Urinary bladder (tissue), 3 donors: ENCODE measurements at regions not wholly inside any gene's neighbourhood (a gene's known extent, or its start where the extent isn't known, plus 50 kb on each side); places are given as distances from the start of the nearest gene placed in this dataset.
"Not testable (repeated sequence)": the region's sequence is repeated elsewhere in the genome, so short reads cannot be mapped to it uniquely, and the experiment has no call there.

Source experiments
- DNase-seq: peaks from one replicate; pipeline ENCODE4 v3.0.0-alpha.2; 2015; ENCODE audit errors: extremely low spot score
- H3K27ac ChIP-seq: one replicate; pipeline ENCODE4 v1.5.1; 2013; ENCODE audit warnings: low read depth, mild to moderate bottlenecking, moderate library complexity
- H3K36me3 ChIP-seq: one replicate; pipeline ENCODE4 v1.6.1; 2013; ENCODE audit warnings: mild to moderate bottlenecking, moderate library complexity; ENCODE audit not compliant: insufficient read depth
- H3K4me1 ChIP-seq: one replicate; pipeline ENCODE4 v1.6.1; 2013; ENCODE audit warnings: mild to moderate bottlenecking, moderate library complexity; ENCODE audit not compliant: insufficient read depth
- H3K4me3 ChIP-seq: one replicate; pipeline ENCODE4 v1.5.1; 2013; ENCODE audit warnings: low read depth, low read length
- WGBS: extraction: QIAGEN DNeasy Blood & Tissue Kit; methylation state at CpG from one replicate; pipeline ENCODE4 v1.1.7; 2013; 5-methylcytosine and 5-hydroxymethylcytosine counted together
- donor health status: healthy with polysubstance abuse.
- donor health status: healthy.

DNA sequence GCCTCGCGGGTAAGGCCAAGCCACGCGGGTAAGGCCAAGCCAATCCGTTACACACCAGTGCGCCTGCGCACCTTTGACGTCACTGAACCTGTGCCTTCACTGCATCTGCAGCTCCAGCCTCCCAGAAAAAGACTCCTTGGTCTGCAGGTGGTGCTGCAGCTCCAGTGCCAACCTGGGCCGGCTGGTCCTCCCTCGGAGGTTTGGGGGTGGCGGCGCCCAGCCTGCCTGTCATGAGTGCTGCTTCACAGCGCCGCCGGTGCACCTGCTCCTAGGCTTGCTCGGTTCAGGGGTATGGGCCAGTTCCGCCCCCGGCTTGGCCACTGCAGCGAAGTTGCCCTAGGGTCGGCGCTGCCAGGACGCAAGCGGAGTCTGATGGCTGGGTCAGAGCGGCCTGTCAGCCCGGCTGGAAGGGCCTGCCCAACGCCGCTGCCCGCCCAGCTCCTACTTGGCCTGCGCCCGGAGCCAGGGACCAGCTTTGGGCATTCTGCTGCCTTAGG, 146.6 kb downstream of the USP22 start:
- no peak overlapping the region for H3K27ac ChIP-seq
- H3K4me1 ChIP-seq = no peaks in the 10 kb centered on the region
- H3K4me3 ChIP-seq = no peak overlapping the region
- DNase-seq = no peak
- 80% methylated on average over 30 of the region's 30 CpGs for WGBS
- H3K36me3 ChIP-seq = no peaks in the 10 kb centered on the region

DNA sequence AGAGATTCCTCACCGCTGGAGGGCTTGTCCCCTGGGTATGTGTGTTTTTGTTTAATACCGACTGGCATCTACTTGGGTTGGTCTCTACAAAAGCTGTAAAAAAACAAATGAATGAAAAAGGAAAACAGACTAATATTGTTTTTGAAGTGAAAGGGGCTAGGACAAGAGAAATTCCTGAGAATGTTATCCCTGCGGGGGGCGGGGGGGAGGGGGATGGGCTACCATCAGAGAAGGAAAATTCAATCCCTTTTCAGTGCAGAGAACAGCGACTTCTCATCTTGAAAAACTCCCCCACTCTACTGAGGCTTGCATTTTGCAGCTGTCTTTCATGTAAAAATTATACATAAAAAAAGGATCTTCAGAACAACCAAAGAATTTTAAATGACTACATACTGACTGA, 144.1 kb downstream of the USP22 start:
- H3K36me3 ChIP-seq, H3K4me1 ChIP-seq, H3K4me3 ChIP-seq, H3K27ac ChIP-seq, DNase-seq: not testable (repeated sequence)
- WGBS = 68% methylated on average over 5 of the region's 5 CpGs

GRCh38 chr17:20902496-20902895, 140.3 kb downstream of the USP22 start:
- H3K4me3 ChIP-seq, H3K4me1 ChIP-seq, H3K27ac ChIP-seq, DNase-seq, H3K36me3 ChIP-seq: not testable (repeated sequence)
- 34% methylated on average over 17 of the region's 17 CpGs for WGBS

GRCh38 chr17:20903549-20903948, 139.3 kb downstream of the USP22 start:
- H3K4me1 ChIP-seq, H3K27ac ChIP-seq, H3K36me3 ChIP-seq, DNase-seq, H3K4me3 ChIP-seq: not testable (repeated sequence)
- WGBS = 20% methylated on average over 1 of the region's 1 CpG

DNA sequence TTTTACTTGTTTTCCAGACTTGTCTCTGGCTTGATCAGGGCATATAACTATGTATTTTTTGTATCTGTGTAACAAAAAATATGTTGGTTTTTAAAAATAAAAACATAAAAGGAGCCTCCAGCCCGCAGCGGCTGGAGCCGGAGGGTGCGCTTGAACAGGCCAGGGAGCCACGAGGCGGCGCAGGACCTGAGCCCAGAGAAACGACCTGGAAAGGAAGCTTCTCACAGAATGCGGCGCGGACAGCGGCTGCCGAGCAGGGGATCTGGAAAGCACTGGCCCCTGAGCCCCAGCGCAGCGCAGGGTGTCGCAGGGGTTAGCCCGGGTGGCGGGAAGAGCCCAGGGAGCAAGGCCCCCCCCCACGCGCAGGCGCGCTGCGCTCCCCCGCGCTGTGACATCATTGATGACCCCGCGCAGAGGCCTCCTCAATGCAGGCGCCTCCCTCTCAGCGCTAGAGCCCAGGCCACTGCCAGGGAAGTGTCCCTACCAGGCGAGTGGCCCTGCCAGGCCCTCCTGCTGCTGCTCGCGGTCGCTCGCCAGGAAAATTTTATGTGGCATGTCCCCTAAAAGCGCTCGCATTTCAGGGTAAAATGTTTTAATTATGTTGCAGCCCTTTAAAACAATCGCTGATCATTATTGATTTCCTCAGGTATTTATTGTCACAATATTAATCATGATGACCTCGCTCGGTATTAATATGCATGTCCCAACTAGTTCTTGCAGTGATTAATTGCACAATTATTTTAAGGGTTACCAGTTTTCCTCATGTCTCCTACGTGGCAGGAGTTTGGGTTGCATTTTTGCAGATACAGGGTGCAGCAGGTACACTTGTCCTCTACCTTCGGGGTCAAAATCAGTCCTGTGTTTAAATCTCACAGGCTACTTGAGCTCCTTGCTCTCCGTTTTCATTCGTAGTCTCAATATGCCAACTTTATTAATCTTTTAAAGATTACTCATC, 134.2 kb downstream of the USP22 start:
- no peaks in the 10 kb centered on the region for H3K4me1 ChIP-seq
- peak; percentile 57 for DNase-seq
- 10% methylated on average over 43 of the region's 43 CpGs for WGBS
- peak overlapping the region; percentile 84 for H3K27ac ChIP-seq
- H3K36me3 ChIP-seq = no peaks in the 10 kb centered on the region
- H3K4me3 ChIP-seq = peak overlapping the region; percentile 34

DNA sequence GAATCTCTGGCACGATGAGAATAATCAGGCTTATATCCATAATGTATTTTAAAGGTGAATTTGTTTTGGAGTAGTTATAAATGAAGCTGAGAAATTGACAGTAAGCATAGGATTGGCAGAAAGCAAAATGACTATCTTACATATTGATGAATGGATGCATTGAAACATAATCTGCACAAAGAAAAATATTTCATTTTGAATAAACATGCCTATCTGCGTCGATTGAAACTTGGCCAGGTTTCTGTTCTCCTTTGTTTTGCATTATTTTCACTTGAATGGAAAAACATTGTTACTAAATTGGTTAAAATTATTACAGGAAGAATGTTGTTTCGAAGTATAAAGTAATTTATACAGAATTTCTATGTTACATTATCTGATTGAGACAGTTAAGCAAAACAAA, 128.2 kb downstream of the USP22 start:
- Histone ChIP-seq H3K4me1 (no peaks in the 10 kb centered on the region), H3K27ac (no peak overlapping the region), H3K4me3 (no peak overlapping the region), H3K36me3 (no peaks in the 10 kb centered on the region)
- DNase-seq = no peak
- WGBS = 56% methylated on average over 4 of the region's 4 CpGs

GRCh38 chr17:20916383-20916782, 126.4 kb downstream of the USP22 start:
- no peak overlapping the region for H3K4me3 ChIP-seq
- 76% methylated on average over 4 of the region's 4 CpGs for WGBS
- no peaks in the 10 kb centered on the region for H3K36me3 ChIP-seq
- H3K27ac ChIP-seq = no peak overlapping the region
- no peaks in the 10 kb centered on the region for H3K4me1 ChIP-seq
- DNase-seq = no peak

DNA sequence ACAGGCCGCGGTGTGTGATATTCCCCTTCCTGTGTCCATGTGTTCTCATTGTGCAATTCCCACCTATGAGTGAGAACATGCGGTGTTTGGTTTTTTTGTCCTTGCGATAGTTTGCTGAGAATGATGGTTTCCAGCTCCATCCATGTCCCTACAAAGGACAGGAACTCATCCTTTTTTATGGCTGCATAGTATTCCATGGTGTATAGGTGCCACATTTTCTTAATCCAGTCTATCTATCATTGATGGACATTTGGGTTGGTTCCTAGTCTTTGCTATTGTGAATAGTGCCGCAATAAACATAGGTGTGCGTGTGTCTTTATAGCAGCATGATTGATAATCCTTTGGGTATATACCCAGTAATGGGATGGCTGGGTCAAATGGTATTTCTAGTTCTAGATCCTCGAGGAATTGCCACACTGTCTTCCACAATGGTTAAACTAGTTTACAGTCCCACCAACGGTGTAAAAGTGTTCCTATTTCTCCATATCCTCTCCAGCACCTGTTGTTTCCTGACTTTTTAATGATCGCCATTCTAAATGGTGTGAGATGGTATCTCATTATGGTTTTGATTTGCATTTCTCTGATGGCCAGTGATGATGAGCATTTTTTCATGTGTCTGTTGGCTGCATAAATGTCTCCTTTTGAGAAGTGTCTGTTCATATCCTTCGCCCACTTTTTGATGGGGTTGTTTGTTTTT, 125.1 kb downstream of the USP22 start:
- not testable (repeated sequence) for H3K36me3 ChIP-seq, H3K4me3 ChIP-seq, DNase-seq, H3K27ac ChIP-seq, H3K4me1 ChIP-seq
- 94% methylated on average over 10 of the region's 10 CpGs for WGBS

DNA sequence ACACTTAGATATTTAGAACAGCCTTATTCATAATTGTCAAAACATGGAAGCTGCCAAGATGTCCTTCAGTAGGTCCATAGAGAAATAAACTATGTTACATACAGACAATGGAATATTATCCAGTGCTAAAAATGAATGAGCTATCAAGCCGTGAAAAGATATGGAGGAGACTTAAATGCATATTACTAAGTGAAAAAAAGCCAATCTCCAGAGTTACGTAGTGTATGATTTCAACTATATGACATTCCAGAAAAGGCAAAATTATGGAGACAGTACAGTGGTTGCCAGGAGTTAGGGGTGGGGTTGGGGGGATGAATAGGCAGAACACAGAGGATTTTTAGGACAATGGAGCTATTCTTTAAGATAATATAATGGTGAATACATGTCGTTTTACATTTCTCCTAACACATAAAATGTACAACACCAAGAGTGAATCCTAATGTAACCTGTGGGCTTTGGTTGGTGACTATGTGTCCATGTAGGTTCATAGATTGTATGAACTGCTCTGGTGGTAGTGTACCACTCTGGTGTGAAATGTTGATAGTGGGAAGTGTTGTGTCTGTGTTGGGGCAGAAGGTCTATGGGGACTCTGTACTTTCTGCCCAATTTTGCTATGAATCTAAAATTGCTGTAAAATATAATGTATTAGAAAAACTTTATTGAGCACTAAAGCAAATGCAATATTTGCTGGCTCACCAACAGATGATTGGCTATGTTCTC, 122.6 kb downstream of the USP22 start:
- no peak overlapping the region for H3K4me3 ChIP-seq
- 70% methylated on average over 3 of the region's 3 CpGs for WGBS
- H3K36me3 ChIP-seq = no peaks in the 10 kb centered on the region
- no peak overlapping the region for H3K27ac ChIP-seq
- DNase-seq = no peak
- no peaks in the 10 kb centered on the region for H3K4me1 ChIP-seq

- Histone ChIP-seq H3K36me3 (no peaks in the 10 kb centered on the region), H3K4me3 (no peak overlapping the region), H3K27ac (peak overlapping the region; percentile 50), H3K4me1 (no peaks in the 10 kb centered on the region)
- 16% methylated on average over 1 of the region's 1 CpG for WGBS
- no peak for DNase-seq
These were observed 122.0 kb downstream of the USP22 start for GRCh38 chr17:20920815-20921199.

GRCh38 chr17:20922128-20922670, 120.6 kb downstream of the USP22 start:
- H3K4me1 ChIP-seq = no peaks in the 10 kb centered on the region
- 86% methylated on average over 1 of the region's 1 CpG for whole genome bisulfite sequencing
- H3K36me3 ChIP-seq = no peaks in the 10 kb centered on the region
- DNase-seq = no peak
- no peak overlapping the region for H3K27ac ChIP-seq
- H3K4me3 ChIP-seq = no peak overlapping the region

DNA sequence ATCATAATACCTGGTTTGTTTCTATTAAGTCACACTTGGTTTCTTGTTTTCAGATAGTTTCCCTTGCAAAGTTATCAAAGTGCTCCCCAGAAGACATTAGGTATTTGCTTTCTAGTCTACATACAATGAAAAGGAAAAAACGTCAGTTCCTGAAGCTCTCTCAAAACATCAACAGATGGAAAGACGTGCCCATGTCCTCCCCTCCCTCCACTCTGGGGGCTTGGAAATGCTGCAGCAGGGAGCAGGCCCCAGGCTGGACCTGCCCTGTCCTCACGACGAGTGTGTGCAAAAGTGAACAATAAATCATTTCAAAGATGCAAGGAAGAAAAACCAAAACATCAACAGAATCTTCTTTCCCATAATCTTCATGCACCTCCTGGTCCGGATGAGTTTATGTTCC, 118.5 kb downstream of the USP22 start:
- H3K4me1 ChIP-seq = no peaks in the 10 kb centered on the region
- peak overlapping the region; percentile 32 for H3K27ac ChIP-seq
- H3K4me3 ChIP-seq = no peak overlapping the region
- WGBS = 48% methylated on average over 5 of the region's 5 CpGs
- DNase-seq = no peak
- no peaks in the 10 kb centered on the region for H3K36me3 ChIP-seq

GRCh38 chr17:20925091-20925490, 117.7 kb downstream of the USP22 start:
- no peak overlapping the region for H3K4me3 ChIP-seq
- no peaks in the 10 kb centered on the region for H3K36me3 ChIP-seq
- no peak overlapping the region for H3K27ac ChIP-seq
- DNase-seq = no peak
- H3K4me1 ChIP-seq = no peaks in the 10 kb centered on the region
- WGBS = 94% methylated on average over 3 of the region's 3 CpGs
